Esophagus muscularis mucosa (tissue), 3 donors: ENCODE measurements at regions not wholly inside any gene's neighbourhood (a gene's known extent, or its start where the extent isn't known, plus 50 kb on each side); places are given as distances from the start of the nearest gene placed in this dataset.

Experiments
- POLR2A ChIP-seq: fragments of 450-650 bp; IDR thresholded peaks from one replicate; pipeline ENCODE4 v1.6.1; 2017; ENCODE audit warnings: antibody characterized with exemption, moderate library complexity, mild to moderate bottlenecking, low read depth
- POLR2AphosphoS5 ChIP-seq, 2 donors: sonication (generic); formaldehyde crosslinking; IDR thresholded peaks; one replicate each; pipeline ENCODE4 v1.6.1; 2017; ENCODE audit warnings: antibody characterized with exemption in 2 of 2
- TF ChIP-seq, protein P1 (sequence below), 3 experiments: fragments of 200-600 bp in 2 of 3; fragments of 450-650 bp in 1 of 3; sonication (generic) in 2 of 3; IDR thresholded peaks; one replicate each; pipeline ENCODE4 v1.5.1; 2017 to 2019; ENCODE audit warnings: antibody characterized with exemption in 3 of 3, mild to moderate bottlenecking in 2 of 3, moderate library complexity in 1 of 3

DNA sequence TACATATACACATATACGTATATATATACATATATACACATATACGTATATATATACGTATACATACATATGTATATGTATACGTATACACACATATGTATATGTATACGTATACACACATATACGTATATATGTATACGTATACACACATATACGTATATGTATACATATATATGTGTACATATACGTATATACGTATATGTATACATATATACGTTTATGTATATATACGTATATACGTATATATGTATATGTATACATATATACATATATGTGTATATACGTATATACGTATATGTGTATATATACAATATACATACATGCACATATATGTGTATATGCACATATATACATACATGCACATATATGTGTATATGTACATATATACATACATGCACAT lies 396.2 kb upstream of the DUSP10 start:
- TF ChIP-seq, protein P1, sequence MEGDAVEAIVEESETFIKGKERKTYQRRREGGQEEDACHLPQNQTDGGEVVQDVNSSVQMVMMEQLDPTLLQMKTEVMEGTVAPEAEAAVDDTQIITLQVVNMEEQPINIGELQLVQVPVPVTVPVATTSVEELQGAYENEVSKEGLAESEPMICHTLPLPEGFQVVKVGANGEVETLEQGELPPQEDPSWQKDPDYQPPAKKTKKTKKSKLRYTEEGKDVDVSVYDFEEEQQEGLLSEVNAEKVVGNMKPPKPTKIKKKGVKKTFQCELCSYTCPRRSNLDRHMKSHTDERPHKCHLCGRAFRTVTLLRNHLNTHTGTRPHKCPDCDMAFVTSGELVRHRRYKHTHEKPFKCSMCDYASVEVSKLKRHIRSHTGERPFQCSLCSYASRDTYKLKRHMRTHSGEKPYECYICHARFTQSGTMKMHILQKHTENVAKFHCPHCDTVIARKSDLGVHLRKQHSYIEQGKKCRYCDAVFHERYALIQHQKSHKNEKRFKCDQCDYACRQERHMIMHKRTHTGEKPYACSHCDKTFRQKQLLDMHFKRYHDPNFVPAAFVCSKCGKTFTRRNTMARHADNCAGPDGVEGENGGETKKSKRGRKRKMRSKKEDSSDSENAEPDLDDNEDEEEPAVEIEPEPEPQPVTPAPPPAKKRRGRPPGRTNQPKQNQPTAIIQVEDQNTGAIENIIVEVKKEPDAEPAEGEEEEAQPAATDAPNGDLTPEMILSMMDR (IDR thresholded peaks at IDR 0.05), result no peak
- TF ChIP-seq POLR2A (no peak), POLR2AphosphoS5 (IDR thresholded peaks at IDR 0.05) (no peak)
